ENCODE measurements at regions not wholly inside any gene's neighbourhood (a gene's known extent, or its start where the extent isn't known, plus 50 kb on each side); places are given as distances from the start of the nearest gene placed in this dataset.

- TF ChIP-seq CTCF (conservative IDR thresholded peaks at IDR 0.05 in 1 of 2, IDR thresholded peaks at IDR 0.05 in 1 of 2; ENCODE audit: extremely low read depth in 1 of 2, insufficient read depth in 1 of 2, low read depth in 1 of 2, low read length in 2 of 2) (no peak), EZH2 (IDR thresholded peaks at IDR 0.05; ENCODE audit: borderline replicate concordance, low read length) (no peak)
Measured at GRCh38 chr3:18787441-18787840, 360.9 kb upstream of the KCNH8 start.
